GM12878 (cell line): ENCODE measurements at regions not wholly inside any gene's neighbourhood (a gene's known extent, or its start where the extent isn't known, plus 50 kb on each side); places are given as distances from the start of the nearest gene placed in this dataset.

ENCODE experiments used
- ATAC-seq: fragments of 200-7000 bp; cut with Tn5 transposase; 3 replicates; pipeline ENCODE4 v1.9.1; 2020; ENCODE audit warnings: mild to moderate bottlenecking, moderate library complexity
- BruUV-seq: library from RNA; stranded (reverse); fragments of 400-500 nt; replicated peaks from 2 replicates; lab custom pipeline; 2021; lab: Mats Ljungman, UMichigan
- CTCF ChIA-PET: fragments of 300-600 bp; sonication (Branson Sonifier 250); formaldehyde crosslinking; extraction: SDS; loops from one replicate; lab custom pipeline; 2021; ENCODE audit warnings: inconsistent platforms; lab: Yijun Ruan, JAX
- POLR2A ChIA-PET: fragments of 350-600 bp; formaldehyde crosslinking; extraction: SDS; loops from one replicate; lab custom pipeline; 2021; ENCODE audit warnings: inconsistent platforms; lab: Charles Lee
- RAD21 ChIA-PET: fragments of 300-600 bp; sonication (Branson Sonifier 250); formaldehyde crosslinking; loops from one replicate; lab custom pipeline; 2023; ENCODE audit warnings: antibody characterized with exemption; ENCODE audit not compliant: unreplicated experiment; lab: Charles Lee
- SMC1A ChIA-PET: fragments of 300-600 bp; sonication (Branson Sonifier 250); formaldehyde crosslinking; loops from one replicate; lab custom pipeline; 2023; ENCODE audit not compliant: unreplicated experiment, uncharacterized antibody; lab: Charles Lee
- DNase-seq: peaks from one replicate; pipeline ENCODE4 v3.0.0-alpha.2; 2011; ENCODE audit warnings: low read depth, low spot score
- FAIRE-seq: peaks from 3 replicates; lab custom pipeline; 2011; peaks lifted over from hg19 to GRCh38; lab: Jason Lieb, UNC
- H2AFZ ChIP-seq: 2 replicates; pipeline ENCODE4 v1.6.0; 2011; ENCODE audit warnings: low read depth, low read length, control low read depth; ENCODE audit not compliant: control insufficient read depth
- H3K27ac ChIP-seq: 2 replicates; pipeline ENCODE4 v1.5.1; 2011; ENCODE audit warnings: control low read depth; ENCODE audit not compliant: control insufficient read depth, insufficient read depth
- H3K27me3 ChIP-seq, 2 experiments: replicated peaks in 1 of 2; 2 replicates each; pipeline versions ENCODE4 v1.6.0 to v1.6.1; 2011; ENCODE audit warnings: low read length in 1 of 2; ENCODE audit not compliant: control insufficient read depth in 2 of 2, insufficient read depth in 2 of 2
- H3K36me3 ChIP-seq, 2 experiments: 2 replicates each; pipeline ENCODE4 v1.5.1; 2011; ENCODE audit warnings: low read length in 1 of 2; ENCODE audit not compliant: control insufficient read depth in 2 of 2, insufficient read depth in 2 of 2
- H3K4me1 ChIP-seq: 2 replicates; pipeline ENCODE4 v1.6.1; 2011; ENCODE audit warnings: mild to moderate bottlenecking, low read length, moderate library complexity, mixed read lengths; ENCODE audit not compliant: control insufficient read depth, insufficient read depth
- H3K4me2 ChIP-seq: 2 replicates; pipeline ENCODE4 v1.6.0; 2011; ENCODE audit warnings: control low read depth; ENCODE audit not compliant: control insufficient read depth, insufficient read depth
- H3K4me3 ChIP-seq: fragments of 200-600 bp; sonication (generic); 2 replicates; pipeline ENCODE4 v1.5.1; 2016
- H3K79me2 ChIP-seq: 2 replicates; pipeline ENCODE4 v1.6.0; 2011; ENCODE audit warnings: low read length; ENCODE audit not compliant: control insufficient read depth, insufficient read depth
- H3K9ac ChIP-seq: 2 replicates; pipeline ENCODE4 v1.8.0; 2011; ENCODE audit warnings: low read length, control low read depth, mixed read lengths; ENCODE audit not compliant: control insufficient read depth, insufficient read depth
- H3K9me3 ChIP-seq: replicated peaks from 3 replicates; pipeline ENCODE4 v1.5.1; 2011; ENCODE audit warnings: mild to moderate bottlenecking, low read length; ENCODE audit not compliant: control insufficient read depth, insufficient read depth
- H4K20me1 ChIP-seq: 2 replicates; pipeline ENCODE4 v1.6.0; 2011; ENCODE audit not compliant: control insufficient read depth, insufficient read depth
- CBX3 ChIP-seq: fragments of 200-600 bp; sonication (generic); IDR thresholded peaks from 2 replicates; pipeline ENCODE4 v1.6.1; 2016; ENCODE audit warnings: low read depth, borderline replicate concordance
- CEBPB ChIP-seq, 2 experiments: fragments of 150-350 bp in 1 of 2; IDR thresholded peaks; 2 replicates each; pipeline ENCODE4 v1.6.1; 2012 to 2014; ENCODE audit warnings: low read depth in 2 of 2, low read length in 2 of 2, borderline replicate concordance in 1 of 2, inconsistent platforms in 1 of 2
- EED ChIP-seq: sonication (generic); IDR thresholded peaks from 2 replicates; pipeline ENCODE4 v1.6.1; 2016; ENCODE audit warnings: antibody characterized with exemption, low read depth
- EP300 ChIP-seq, 2 experiments: fragments of 150-350 bp in 1 of 2; IDR thresholded peaks; 2 replicates each; pipeline ENCODE4 v1.6.1; 2011 to 2012; ENCODE audit warnings: low read depth in 2 of 2, low read length in 2 of 2, borderline replicate concordance in 1 of 2, improper control_type of control experiment in 1 of 2, inconsistent platforms in 1 of 2; ENCODE audit not compliant: control insufficient read depth in 1 of 2
- IRF5 ChIP-seq: fragments of 450-650 bp; IDR thresholded peaks from 2 replicates; pipeline ENCODE4 v1.6.1; 2017; ENCODE audit warnings: borderline replicate concordance
- KLF5 ChIP-seq: fragments of 450-650 bp; IDR thresholded peaks from 2 replicates; pipeline ENCODE4 v1.6.1; 2014; ENCODE audit warnings: mild to moderate bottlenecking; ENCODE audit not compliant: partially characterized antibody
- LARP7 ChIP-seq: fragments of 450-650 bp; IDR thresholded peaks from 2 replicates; pipeline ENCODE4 v1.6.1; 2017; ENCODE audit warnings: mild to moderate bottlenecking
- MXI1 ChIP-seq: fragments of 150-350 bp; IDR thresholded peaks from 2 replicates; pipeline ENCODE4 v1.6.1; 2011; ENCODE audit warnings: low read depth, mild to moderate bottlenecking, inconsistent platforms, low read length, improper control_type of control experiment
- MYC ChIP-seq: IDR thresholded peaks from 2 replicates; pipeline ENCODE4 v1.6.1; 2011; ENCODE audit warnings: mild to moderate bottlenecking, low read length, moderate library complexity, inconsistent platforms; ENCODE audit not compliant: insufficient read depth, insufficient replicate concordance, insufficient read length, severe bottlenecking
- NFIC ChIP-seq: IDR thresholded peaks from 2 replicates; pipeline ENCODE4 v1.6.1; 2012; ENCODE audit warnings: low read depth, mild to moderate bottlenecking, inconsistent platforms, low read length, moderate library complexity
- RELB ChIP-seq: fragments of 450-650 bp; IDR thresholded peaks from 2 replicates; pipeline ENCODE4 v1.6.1; 2017; ENCODE audit warnings: low read depth, mild to moderate bottlenecking, moderate library complexity
- RFX5 ChIP-seq: IDR thresholded peaks from 2 replicates; pipeline ENCODE4 v1.6.1; 2011; ENCODE audit warnings: low read depth, low read length, improper control_type of control experiment
- RUNX3 ChIP-seq: IDR thresholded peaks from 2 replicates; pipeline ENCODE4 v1.6.1; 2012; ENCODE audit warnings: low read length, inconsistent platforms
- SMAD1 ChIP-seq: fragments of 450-650 bp; IDR thresholded peaks from 2 replicates; pipeline ENCODE4 v1.6.1; 2018; ENCODE audit warnings: mild to moderate bottlenecking, low read depth; ENCODE audit not compliant: partially characterized antibody
- ZNF622 ChIP-seq: fragments of 450-650 bp; IDR thresholded peaks from 2 replicates; pipeline ENCODE4 v1.6.1; 2017; ENCODE audit warnings: mild to moderate bottlenecking, inconsistent platforms
- ZSCAN29 ChIP-seq: fragments of 450-650 bp; IDR thresholded peaks from 2 replicates; pipeline ENCODE4 v1.6.1; 2017; ENCODE audit warnings: mild to moderate bottlenecking, moderate library complexity
- ZZZ3 ChIP-seq: IDR thresholded peaks from 2 replicates; pipeline ENCODE4 v1.6.1; 2011; ENCODE audit warnings: low read depth; ENCODE audit not compliant: control insufficient read depth, insufficient read length
- WGBS: methylation state at CpG from one replicate; pipeline ENCODE4 v1.1.6; 2016; ENCODE audit warnings: low lambda C conversion rate; ENCODE audit not compliant: insufficient replicate concordance, insufficient coverage; ENCODE audit errors: missing lambda C conversion rate; 5-methylcytosine and 5-hydroxymethylcytosine counted together
- in situ Hi-C: fragments of 300-500 bp; cut with MboI; formaldehyde crosslinking; loops from 9 replicates; pipeline ENCODE4 v1.14.3; 2018; ENCODE audit warnings: mixed read lengths
- intact Hi-C: fragments of 100-400 bp; cut with micrococcal nuclease; formaldehyde crosslinking; loops from one replicate; pipeline ENCODE4 v1.14.2; 2022; ENCODE audit not compliant: unreplicated experiment
- TF ChIP-seq, protein P1 (sequence below): fragments of 450-650 bp; conservative IDR thresholded peaks from 2 replicates; pipeline ENCODE4 v1.6.1; 2017; ENCODE audit warnings: mild to moderate bottlenecking, moderate library complexity

DNA sequence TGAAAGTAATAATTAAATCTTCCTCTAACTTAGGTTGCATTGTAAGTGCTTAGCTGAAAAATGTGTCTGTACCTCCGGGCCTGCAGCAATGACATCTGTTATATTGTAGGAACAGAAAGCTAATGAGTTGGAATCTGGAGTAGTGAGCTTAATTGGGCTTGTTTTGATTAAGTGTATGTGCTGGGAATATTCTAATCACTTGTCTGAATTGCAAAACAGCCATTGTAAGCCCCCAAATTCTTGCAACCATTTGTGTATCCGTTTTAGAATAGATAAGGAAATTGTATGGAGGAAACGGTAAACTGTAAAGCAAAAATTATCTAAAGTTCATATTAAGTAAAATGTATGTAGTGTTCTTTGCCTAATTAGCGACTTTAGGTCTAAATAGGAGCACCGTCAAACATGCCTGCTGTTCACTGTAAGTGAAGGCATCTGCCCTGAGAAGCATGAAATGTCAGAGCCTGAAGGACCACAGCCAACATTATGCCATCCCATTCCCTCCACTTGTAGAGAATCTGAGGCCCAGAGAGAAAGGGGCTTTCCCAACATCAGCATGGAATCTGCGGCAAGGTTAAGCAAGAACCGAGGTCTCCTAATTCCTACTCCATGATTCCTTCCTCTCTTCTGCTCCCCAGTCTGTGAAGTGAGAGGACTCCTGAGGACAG, 466.4 kb downstream of the TDRD15 start:
- 20% methylated on average over 7 of the region's 7 CpGs for WGBS
- Histone ChIP-seq H3K4me3 (no peak overlapping the region), H3K27me3 (no peaks in the 10 kb centered on the region), H3K9ac (no peak overlapping the region), H3K27ac (no peak overlapping the region), H3K9me3 (no peaks in the 10 kb centered on the region), H4K20me1 (no peaks in the 10 kb centered on the region), H3K79me2 (no peaks in the 10 kb centered on the region)
- no peak for ATAC-seq
- DNase-seq: no peak
- ChIA-PET RAD21 (no interaction called here), CTCF (no interaction called here)
- no peak for FAIRE-seq
- no TSS peak for BruUV-seq
- TF ChIP-seq ZNF622 (no peak), EED (no peak), CBX3 (no peak), LARP7 (no peak), MYC (no peak), ZSCAN29 (no peak), NFIC (no peak), RELB (no peak), CEBPB (IDR thresholded peaks at IDR 0.05; ENCODE audit: borderline replicate concordance in 1 of 2, low read depth in 2 of 2, low read length in 2 of 2) (no peak), ZZZ3 (no peak), RUNX3 (no peak), KLF5 (no peak), EP300 (IDR thresholded peaks at IDR 0.05; ENCODE audit: borderline replicate concordance in 1 of 2, control insufficient read depth in 1 of 2, low read depth in 2 of 2, low read length in 2 of 2) (no peak), MXI1 (no peak), SMAD1 (no peak), RFX5 (no peak), IRF5 (no peak)
- TF ChIP-seq, protein P1, sequence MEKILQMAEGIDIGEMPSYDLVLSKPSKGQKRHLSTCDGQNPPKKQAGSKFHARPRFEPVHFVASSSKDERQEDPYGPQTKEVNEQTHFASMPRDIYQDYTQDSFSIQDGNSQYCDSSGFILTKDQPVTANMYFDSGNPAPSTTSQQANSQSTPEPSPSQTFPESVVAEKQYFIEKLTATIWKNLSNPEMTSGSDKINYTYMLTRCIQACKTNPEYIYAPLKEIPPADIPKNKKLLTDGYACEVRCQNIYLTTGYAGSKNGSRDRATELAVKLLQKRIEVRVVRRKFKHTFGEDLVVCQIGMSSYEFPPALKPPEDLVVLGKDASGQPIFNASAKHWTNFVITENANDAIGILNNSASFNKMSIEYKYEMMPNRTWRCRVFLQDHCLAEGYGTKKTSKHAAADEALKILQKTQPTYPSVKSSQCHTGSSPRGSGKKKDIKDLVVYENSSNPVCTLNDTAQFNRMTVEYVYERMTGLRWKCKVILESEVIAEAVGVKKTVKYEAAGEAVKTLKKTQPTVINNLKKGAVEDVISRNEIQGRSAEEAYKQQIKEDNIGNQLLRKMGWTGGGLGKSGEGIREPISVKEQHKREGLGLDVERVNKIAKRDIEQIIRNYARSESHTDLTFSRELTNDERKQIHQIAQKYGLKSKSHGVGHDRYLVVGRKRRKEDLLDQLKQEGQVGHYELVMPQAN: no peak
- TF ChIP-seq, all 136 proteins: peak for 0
- intact Hi-C loops: no loop called here
- H3K4me2 ChIP-seq: no peak overlapping the region
- no peaks in the 10 kb centered on the region for H3K36me3 ChIP-seq
- ChIA-PET SMC1A (interaction anchor here (0.6 kb wide), 1 partner anchor 24 kb away, joined by 3 read pairs; no protein-coding TSS in a partner anchor), POLR2A (no interaction called here)
- in situ Hi-C loops: no loop called here
- no peak overlapping the region for H2AFZ ChIP-seq
- no peaks in the 10 kb centered on the region for H3K4me1 ChIP-seq
